Liver (tissue), 3 donors: ENCODE measurements at regions not wholly inside any gene's neighbourhood (a gene's known extent, or its start where the extent isn't known, plus 50 kb on each side); places are given as distances from the start of the nearest gene placed in this dataset.

Source experiments
- CTCF ChIP-seq: fragments of 150-350 bp; IDR thresholded peaks from 2 replicates; pipeline ENCODE4 v1.5.1; 2017; ENCODE audit warnings: improper control_type of control experiment, low read depth, low read length; ENCODE audit not compliant: missing input control
- FOXA1 ChIP-seq: IDR thresholded peaks from 2 replicates; pipeline ENCODE4 v1.6.1; 2016; ENCODE audit warnings: antibody characterized with exemption
- FOXA2 ChIP-seq: IDR thresholded peaks from 2 replicates; pipeline ENCODE4 v1.6.1; 2016; ENCODE audit warnings: antibody characterized with exemption
- HNF4A ChIP-seq, 2 donors: conservative IDR thresholded peaks; 2 replicates each; pipeline ENCODE4 v1.6.1; 2016; ENCODE audit warnings: antibody characterized with exemption in 2 of 2, mild to moderate bottlenecking in 2 of 2
- JUND ChIP-seq, 2 donors: IDR thresholded peaks; 2 replicates each; pipeline ENCODE4 v1.6.1; 2016; ENCODE audit warnings: antibody characterized with exemption in 2 of 2
- MAX ChIP-seq: IDR thresholded peaks from 2 replicates; pipeline ENCODE4 v1.6.1; 2016; ENCODE audit warnings: antibody characterized with exemption
- RAD21 ChIP-seq, 2 donors: IDR thresholded peaks; 2 replicates each; pipeline ENCODE4 v1.6.1; 2016; ENCODE audit warnings: antibody characterized with exemption in 2 of 2, mild to moderate bottlenecking in 2 of 2
- RXRA ChIP-seq, 2 donors: IDR thresholded peaks; 2 replicates each; pipeline ENCODE4 v1.6.1; 2017 to 2018; ENCODE audit warnings: antibody characterized with exemption in 2 of 2, mild to moderate bottlenecking in 1 of 2
- TAF1 ChIP-seq: conservative IDR thresholded peaks from 2 replicates; pipeline ENCODE4 v1.6.1; 2016; ENCODE audit warnings: antibody characterized with exemption, mild to moderate bottlenecking
- YY1 ChIP-seq: IDR thresholded peaks from 2 replicates; pipeline ENCODE4 v1.6.1; 2016; ENCODE audit warnings: antibody characterized with exemption, mild to moderate bottlenecking
- TF ChIP-seq, protein P1 (sequence below): IDR thresholded peaks from 2 replicates; pipeline ENCODE4 v1.6.1; 2016; ENCODE audit warnings: antibody characterized with exemption
- TF ChIP-seq, protein P2 (sequence below): IDR thresholded peaks from 2 replicates; pipeline ENCODE4 v1.6.1; 2016; ENCODE audit warnings: antibody characterized with exemption, mild to moderate bottlenecking
- donor health status: healthy.
- donor health status: healthy.

- TF ChIP-seq HNF4A (conservative IDR thresholded peaks at IDR 0.05) (no peak), JUND (IDR thresholded peaks at IDR 0.05) (no peak), CTCF (no peak), MAX (no peak), YY1 (no peak), FOXA2 (no peak), FOXA1 (no peak), TAF1 (no peak), RXRA (IDR thresholded peaks at IDR 0.05) (no peak), RAD21 (IDR thresholded peaks at IDR 0.05) (no peak)
- TF ChIP-seq, protein P1, sequence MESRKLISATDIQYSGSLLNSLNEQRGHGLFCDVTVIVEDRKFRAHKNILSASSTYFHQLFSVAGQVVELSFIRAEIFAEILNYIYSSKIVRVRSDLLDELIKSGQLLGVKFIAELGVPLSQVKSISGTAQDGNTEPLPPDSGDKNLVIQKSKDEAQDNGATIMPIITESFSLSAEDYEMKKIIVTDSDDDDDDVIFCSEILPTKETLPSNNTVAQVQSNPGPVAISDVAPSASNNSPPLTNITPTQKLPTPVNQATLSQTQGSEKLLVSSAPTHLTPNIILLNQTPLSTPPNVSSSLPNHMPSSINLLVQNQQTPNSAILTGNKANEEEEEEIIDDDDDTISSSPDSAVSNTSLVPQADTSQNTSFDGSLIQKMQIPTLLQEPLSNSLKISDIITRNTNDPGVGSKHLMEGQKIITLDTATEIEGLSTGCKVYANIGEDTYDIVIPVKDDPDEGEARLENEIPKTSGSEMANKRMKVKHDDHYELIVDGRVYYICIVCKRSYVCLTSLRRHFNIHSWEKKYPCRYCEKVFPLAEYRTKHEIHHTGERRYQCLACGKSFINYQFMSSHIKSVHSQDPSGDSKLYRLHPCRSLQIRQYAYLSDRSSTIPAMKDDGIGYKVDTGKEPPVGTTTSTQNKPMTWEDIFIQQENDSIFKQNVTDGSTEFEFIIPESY, result no peak
- TF ChIP-seq, protein P2, sequence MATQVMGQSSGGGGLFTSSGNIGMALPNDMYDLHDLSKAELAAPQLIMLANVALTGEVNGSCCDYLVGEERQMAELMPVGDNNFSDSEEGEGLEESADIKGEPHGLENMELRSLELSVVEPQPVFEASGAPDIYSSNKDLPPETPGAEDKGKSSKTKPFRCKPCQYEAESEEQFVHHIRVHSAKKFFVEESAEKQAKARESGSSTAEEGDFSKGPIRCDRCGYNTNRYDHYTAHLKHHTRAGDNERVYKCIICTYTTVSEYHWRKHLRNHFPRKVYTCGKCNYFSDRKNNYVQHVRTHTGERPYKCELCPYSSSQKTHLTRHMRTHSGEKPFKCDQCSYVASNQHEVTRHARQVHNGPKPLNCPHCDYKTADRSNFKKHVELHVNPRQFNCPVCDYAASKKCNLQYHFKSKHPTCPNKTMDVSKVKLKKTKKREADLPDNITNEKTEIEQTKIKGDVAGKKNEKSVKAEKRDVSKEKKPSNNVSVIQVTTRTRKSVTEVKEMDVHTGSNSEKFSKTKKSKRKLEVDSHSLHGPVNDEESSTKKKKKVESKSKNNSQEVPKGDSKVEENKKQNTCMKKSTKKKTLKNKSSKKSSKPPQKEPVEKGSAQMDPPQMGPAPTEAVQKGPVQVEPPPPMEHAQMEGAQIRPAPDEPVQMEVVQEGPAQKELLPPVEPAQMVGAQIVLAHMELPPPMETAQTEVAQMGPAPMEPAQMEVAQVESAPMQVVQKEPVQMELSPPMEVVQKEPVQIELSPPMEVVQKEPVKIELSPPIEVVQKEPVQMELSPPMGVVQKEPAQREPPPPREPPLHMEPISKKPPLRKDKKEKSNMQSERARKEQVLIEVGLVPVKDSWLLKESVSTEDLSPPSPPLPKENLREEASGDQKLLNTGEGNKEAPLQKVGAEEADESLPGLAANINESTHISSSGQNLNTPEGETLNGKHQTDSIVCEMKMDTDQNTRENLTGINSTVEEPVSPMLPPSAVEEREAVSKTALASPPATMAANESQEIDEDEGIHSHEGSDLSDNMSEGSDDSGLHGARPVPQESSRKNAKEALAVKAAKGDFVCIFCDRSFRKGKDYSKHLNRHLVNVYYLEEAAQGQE, result no peak
These were observed 377.6 kb downstream of the MDFIC start for GRCh38 chr7:115299397-115300037.
